Fibroblast of pulmonary artery (primary cell): ENCODE measurements at regions not wholly inside any gene's neighbourhood (a gene's known extent, or its start where the extent isn't known, plus 50 kb on each side); places are given as distances from the start of the nearest gene placed in this dataset.
A peak's percentile ranks its signal among the peaks of the same experiment; 100 is the strongest.

Source experiments
- DNase-seq: peaks from one replicate; pipeline ENCODE4 v3.0.0-alpha.2; 2010; ENCODE audit warnings: low read depth
- H3K4me3 ChIP-seq: replicated peaks from 2 replicates; pipeline ENCODE4 v1.5.1; 2011; ENCODE audit warnings: low read depth, mild to moderate bottlenecking, control low read depth, low read length, moderate library complexity
- TF ChIP-seq, protein P1 (sequence below): IDR thresholded peaks from 2 replicates; pipeline ENCODE4 v1.5.1; 2011; ENCODE audit warnings: mild to moderate bottlenecking, control low read depth, low read length, inconsistent platforms; ENCODE audit errors: missing control alignments

DNA sequence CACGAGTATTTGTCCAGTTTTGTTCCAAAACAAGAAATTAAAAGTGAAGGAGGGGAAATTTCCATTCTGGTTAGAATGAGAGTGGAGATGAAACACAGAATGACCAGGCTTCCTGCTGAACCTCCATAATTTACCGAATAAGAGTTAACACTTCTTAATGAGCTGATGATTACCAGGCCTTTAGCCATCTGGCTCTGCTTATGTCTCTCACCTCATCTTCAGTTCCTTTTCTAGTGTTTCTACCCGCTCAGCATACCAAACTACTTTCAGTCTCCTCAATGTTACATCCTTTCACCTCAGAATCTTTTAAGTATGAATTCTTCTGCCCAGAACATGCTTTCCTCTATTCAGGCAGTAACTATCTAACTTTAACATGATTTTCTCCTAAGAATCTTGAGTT lies 209.0 kb upstream of the RSPO3 start:
- TF ChIP-seq, protein P1, sequence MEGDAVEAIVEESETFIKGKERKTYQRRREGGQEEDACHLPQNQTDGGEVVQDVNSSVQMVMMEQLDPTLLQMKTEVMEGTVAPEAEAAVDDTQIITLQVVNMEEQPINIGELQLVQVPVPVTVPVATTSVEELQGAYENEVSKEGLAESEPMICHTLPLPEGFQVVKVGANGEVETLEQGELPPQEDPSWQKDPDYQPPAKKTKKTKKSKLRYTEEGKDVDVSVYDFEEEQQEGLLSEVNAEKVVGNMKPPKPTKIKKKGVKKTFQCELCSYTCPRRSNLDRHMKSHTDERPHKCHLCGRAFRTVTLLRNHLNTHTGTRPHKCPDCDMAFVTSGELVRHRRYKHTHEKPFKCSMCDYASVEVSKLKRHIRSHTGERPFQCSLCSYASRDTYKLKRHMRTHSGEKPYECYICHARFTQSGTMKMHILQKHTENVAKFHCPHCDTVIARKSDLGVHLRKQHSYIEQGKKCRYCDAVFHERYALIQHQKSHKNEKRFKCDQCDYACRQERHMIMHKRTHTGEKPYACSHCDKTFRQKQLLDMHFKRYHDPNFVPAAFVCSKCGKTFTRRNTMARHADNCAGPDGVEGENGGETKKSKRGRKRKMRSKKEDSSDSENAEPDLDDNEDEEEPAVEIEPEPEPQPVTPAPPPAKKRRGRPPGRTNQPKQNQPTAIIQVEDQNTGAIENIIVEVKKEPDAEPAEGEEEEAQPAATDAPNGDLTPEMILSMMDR: no peak
- no peak overlapping the region for H3K4me3 ChIP-seq
- no peak for DNase-seq

DNA sequence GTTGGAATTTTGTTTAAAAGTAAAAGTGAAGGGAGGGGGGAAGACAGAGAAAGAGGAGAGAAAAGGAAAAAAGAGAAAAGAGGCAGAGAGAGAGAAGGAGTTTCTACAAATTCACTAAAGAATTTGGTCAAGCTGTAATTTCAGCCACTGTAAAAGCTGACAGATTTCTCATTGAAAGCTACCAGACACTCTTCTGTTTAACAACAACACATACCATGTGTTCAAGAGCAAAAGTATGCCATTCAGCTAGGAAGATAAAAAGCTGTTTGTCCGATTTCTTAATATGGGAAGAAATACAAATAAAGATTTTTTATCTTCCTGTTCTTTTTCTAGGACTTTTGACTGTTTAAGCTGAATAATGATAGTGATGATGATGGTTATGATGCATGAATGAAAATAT lies 204.8 kb upstream of the RSPO3 start:
- peak; percentile 21 for DNase-seq
- H3K4me3 ChIP-seq: no peak overlapping the region

DNA sequence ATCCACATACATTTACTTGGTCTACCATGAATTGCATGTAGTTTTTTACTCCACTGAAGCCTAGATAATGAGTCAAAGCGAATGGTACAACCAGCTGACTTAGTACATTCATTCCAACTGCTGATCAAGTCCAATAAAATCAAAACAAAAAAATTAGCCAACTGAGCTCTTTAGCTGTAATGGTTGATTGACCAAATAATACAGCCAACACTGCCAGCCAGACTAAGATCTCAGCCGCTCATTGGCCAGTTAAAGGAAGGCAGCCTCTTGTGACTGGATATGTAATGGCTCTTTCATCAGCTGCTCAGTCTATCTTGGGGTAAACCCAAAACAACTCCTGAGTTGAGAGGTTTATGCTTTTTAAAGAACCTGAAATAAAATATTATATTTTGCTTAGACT lies 204.3 kb upstream of the RSPO3 start:
- TF ChIP-seq, protein P1: no peak
- no peak overlapping the region for H3K4me3 ChIP-seq
- DNase-seq: no peak

More for the DNA sequence above, 204.8 kb upstream of the RSPO3 start:
- TF ChIP-seq, protein P1: no peak

DNA sequence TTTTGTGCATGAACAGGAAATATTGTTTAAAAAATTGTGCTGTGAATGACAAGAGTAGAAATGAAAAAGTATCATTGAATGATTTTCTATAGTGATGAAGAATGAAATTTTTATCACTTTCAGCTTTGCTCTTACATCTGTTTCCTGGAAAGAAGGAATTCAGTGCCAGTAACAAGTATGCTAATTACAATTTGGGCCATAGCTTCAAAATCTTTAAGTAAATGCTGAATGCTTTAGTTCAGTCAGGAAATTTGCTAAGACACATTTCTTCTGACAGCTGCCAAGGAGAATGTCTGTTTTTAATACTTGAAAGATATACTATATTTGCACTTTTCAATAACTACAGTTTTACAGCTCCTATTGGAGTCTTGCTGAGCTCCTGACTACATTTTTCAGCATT lies 203.7 kb upstream of the RSPO3 start:
- TF ChIP-seq, protein P1: no peak
- DNase-seq: no peak

DNA sequence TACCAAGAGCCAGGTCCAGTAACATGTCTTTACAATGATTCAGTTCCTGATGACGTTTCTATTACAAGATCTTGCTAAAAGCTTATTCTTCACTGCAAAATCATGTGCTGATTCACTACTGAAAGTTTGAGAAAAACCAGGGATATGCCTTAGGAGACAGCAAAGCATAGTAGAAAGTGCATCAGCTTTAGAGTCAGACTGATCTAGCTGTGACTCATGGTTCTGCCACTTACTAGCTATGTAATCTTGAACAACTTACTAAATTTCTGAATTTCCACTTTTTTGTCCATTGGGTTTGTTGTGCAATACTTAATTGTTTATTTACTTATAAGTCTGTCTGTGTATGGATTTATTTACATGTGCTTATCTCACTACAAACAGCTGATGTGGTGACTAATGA lies 198.5 kb upstream of the RSPO3 start:
- DNase-seq: peak; percentile 95
- TF ChIP-seq, protein P1: no peak
- no peak overlapping the region for H3K4me3 ChIP-seq

More for the DNA sequence above, 203.7 kb upstream of the RSPO3 start:
- no peak overlapping the region for H3K4me3 ChIP-seq

DNA sequence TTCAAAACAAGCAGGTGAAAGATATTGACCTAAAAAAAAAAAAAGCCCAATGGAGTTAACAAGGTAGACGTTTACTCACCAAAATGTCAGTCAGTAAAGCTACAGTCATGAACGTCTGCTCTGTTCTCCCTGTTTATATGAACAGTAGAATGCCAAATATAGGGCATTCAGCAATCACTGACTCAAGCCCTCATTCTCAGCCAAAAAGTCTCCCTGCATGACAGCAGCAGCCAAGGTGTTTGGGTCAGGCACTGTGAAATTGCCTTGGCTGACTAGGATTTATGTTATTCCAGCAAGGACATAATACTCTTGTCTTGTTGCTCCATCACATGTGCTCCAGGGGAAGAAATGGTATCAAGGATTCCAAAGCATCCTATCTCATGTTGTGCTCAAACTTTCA lies 194.7 kb upstream of the RSPO3 start:
- DNase-seq: no peak
- no peak overlapping the region for H3K4me3 ChIP-seq
- TF ChIP-seq, protein P1: no peak

DNA sequence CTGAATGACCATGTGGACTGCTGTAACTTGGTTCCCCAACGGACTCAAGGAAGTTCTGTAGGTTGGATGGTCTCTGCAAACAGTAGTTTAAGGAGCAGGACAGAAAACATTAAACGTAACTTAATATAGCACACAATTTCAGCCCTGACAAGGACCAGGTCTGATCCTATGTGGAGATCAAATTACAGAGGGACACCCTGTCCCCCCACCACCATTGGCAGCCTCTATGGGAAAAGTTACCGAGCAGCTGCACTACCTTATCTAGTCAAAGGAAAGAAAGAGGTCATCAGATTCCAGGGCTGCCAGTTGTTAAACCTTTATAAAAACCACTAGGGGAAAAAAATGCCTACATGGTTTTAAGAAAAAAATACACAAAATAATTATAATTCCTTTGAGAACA lies 191.5 kb upstream of the RSPO3 start:
- TF ChIP-seq, protein P1: no peak
- no peak for DNase-seq
- H3K4me3 ChIP-seq: no peak overlapping the region
